K562 (cell line): ENCODE measurements at regions not wholly inside any gene's neighbourhood (a gene's known extent, or its start where the extent isn't known, plus 50 kb on each side); places are given as distances from the start of the nearest gene placed in this dataset.

Experiments used
- CEBPG ChIP-seq, 3 experiments: fragments of 200-800 bp in 1 of 3; sonication (Bioruptor generic) in 1 of 3; sonication (generic) in 1 of 3; formaldehyde crosslinking in 1 of 3; IDR thresholded peaks in 2 of 3; conservative IDR thresholded peaks in 1 of 3; 2 replicates each; pipeline versions ENCODE4 v1.6.1 to v1.8.0; 2016 to 2022; ENCODE audit warnings: missing compliant biosample characterization in 2 of 3, missing genetic modification characterization in 2 of 3, mild to moderate bottlenecking in 1 of 3, missing genetic modification reagents in 1 of 3
- CEBPZ ChIP-seq: fragments of 150-350 bp; IDR thresholded peaks from 2 replicates; pipeline ENCODE4 v1.6.1; 2014; ENCODE audit warnings: low read depth, mild to moderate bottlenecking, low read length, borderline replicate concordance
- DIDO1 ChIP-seq: fragments of 450-650 bp; IDR thresholded peaks from 2 replicates; pipeline ENCODE4 v1.6.1; 2016; ENCODE audit warnings: low read depth, missing biosample characterization, missing genetic modification characterization
- HDAC2 ChIP-seq: fragments of 450-650 bp; IDR thresholded peaks from 2 replicates; pipeline ENCODE4 v1.6.1; 2016; ENCODE audit warnings: mild to moderate bottlenecking
- MAFG ChIP-seq: fragments of 450-650 bp; conservative IDR thresholded peaks from 2 replicates; pipeline ENCODE4 v1.6.1; 2016; ENCODE audit warnings: missing genetic modification characterization, missing compliant biosample characterization
- SETDB1 ChIP-seq: IDR thresholded peaks from one replicate; pipeline ENCODE4 v1.6.1; 2012; ENCODE audit warnings: low read length, control low read depth, inconsistent platforms
- ZNF764 ChIP-seq: fragments of 250-450 bp; sonication (Bioruptor Pico); IDR thresholded peaks from 2 replicates; pipeline ENCODE4 v1.4.0; 2020; ENCODE audit warnings: low read depth, mild to moderate bottlenecking, moderate library complexity
- TF ChIP-seq, protein P1 (sequence below), 2 experiments: fragments of 200-800 bp in 1 of 2; sonication (Bioruptor generic) in 1 of 2; sonication (generic) in 1 of 2; formaldehyde crosslinking in 1 of 2; IDR thresholded peaks in 1 of 2; conservative IDR thresholded peaks in 1 of 2; 2 replicates each; pipeline versions ENCODE4 v1.5.0 to v1.6.1; 2016 to 2020; ENCODE audit warnings: missing compliant biosample characterization in 1 of 2, missing genetic modification characterization in 1 of 2, missing genetic modification reagents in 1 of 2
- TF ChIP-seq, protein P2 (sequence below): fragments of 450-650 bp; IDR thresholded peaks from 2 replicates; pipeline ENCODE4 v1.6.1; 2016; ENCODE audit warnings: missing biosample characterization, missing genetic modification characterization
- TF ChIP-seq, protein P3 (sequence below), 2 experiments: IDR thresholded peaks in 1 of 2; conservative IDR thresholded peaks in 1 of 2; 2 replicates each; pipeline ENCODE4 v1.6.1; 2016; ENCODE audit warnings: low read depth in 2 of 2, mild to moderate bottlenecking in 1 of 2, missing compliant biosample characterization in 1 of 2, missing genetic modification characterization in 1 of 2, moderate library complexity in 1 of 2
- TF ChIP-seq, protein P4 (sequence below): fragments of 250-450 bp; sonication (Bioruptor Pico); IDR thresholded peaks from 2 replicates; pipeline ENCODE4 v1.4.0; 2020; ENCODE audit warnings: mild to moderate bottlenecking, moderate library complexity
- TF ChIP-seq, protein P5 (sequence below): sonication (generic); formaldehyde crosslinking; IDR thresholded peaks from 2 replicates; pipeline ENCODE4 v1.8.1; 2023; ENCODE audit warnings: mild to moderate bottlenecking, missing genetic modification reagents

DNA sequence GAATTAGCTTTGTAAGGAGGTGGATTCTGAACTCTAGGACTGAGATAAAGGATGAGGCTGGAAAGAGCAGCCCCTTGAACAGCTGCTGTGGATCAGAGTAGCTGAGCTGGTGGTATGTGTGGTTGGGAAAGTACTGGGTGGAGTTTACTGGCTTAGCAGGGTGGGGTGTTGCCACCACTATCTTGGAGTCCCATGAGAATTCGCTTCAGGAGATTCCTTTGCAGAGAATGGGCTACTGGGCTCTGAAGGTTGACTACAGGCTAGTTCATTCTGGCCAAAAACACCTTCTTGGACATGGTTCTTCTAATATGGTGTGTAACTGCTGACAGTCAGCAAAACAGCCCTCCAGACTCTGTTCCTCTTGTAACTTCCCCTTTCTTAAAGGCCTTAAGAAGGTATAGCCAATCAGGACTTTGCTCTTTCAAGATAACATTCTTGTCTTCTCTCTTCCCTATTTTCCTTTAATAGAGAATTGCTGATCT, 52.7 kb downstream of the TET3 start (continued):
- TF ChIP-seq, protein P1, sequence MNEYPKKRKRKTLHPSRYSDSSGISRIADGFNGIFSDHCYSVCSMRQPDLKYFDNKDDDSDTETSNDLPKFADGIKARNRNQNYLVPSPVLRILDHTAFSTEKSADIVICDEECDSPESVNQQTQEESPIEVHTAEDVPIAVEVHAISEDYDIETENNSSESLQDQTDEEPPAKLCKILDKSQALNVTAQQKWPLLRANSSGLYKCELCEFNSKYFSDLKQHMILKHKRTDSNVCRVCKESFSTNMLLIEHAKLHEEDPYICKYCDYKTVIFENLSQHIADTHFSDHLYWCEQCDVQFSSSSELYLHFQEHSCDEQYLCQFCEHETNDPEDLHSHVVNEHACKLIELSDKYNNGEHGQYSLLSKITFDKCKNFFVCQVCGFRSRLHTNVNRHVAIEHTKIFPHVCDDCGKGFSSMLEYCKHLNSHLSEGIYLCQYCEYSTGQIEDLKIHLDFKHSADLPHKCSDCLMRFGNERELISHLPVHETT (CRISPR knock-in tag; conservative IDR thresholded peaks at IDR 0.05 in 1 of 2, IDR thresholded peaks at IDR 0.05 in 1 of 2), result no peak
- TF ChIP-seq HDAC2, result no peak
- TF ChIP-seq, protein P2, sequence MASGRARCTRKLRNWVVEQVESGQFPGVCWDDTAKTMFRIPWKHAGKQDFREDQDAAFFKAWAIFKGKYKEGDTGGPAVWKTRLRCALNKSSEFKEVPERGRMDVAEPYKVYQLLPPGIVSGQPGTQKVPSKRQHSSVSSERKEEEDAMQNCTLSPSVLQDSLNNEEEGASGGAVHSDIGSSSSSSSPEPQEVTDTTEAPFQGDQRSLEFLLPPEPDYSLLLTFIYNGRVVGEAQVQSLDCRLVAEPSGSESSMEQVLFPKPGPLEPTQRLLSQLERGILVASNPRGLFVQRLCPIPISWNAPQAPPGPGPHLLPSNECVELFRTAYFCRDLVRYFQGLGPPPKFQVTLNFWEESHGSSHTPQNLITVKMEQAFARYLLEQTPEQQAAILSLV (tag), result no peak
- TF ChIP-seq, protein P3, sequence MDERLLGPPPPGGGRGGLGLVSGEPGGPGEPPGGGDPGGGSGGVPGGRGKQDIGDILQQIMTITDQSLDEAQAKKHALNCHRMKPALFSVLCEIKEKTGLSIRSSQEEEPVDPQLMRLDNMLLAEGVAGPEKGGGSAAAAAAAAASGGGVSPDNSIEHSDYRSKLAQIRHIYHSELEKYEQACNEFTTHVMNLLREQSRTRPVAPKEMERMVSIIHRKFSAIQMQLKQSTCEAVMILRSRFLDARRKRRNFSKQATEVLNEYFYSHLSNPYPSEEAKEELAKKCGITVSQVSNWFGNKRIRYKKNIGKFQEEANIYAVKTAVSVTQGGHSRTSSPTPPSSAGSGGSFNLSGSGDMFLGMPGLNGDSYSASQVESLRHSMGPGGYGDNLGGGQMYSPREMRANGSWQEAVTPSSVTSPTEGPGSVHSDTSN (CRISPR knock-in tag; IDR thresholded peaks at IDR 0.05; ENCODE audit: low read depth), result no peak
- TF ChIP-seq, protein P3 (tag; conservative IDR thresholded peaks at IDR 0.05; ENCODE audit: low read depth), result no peak
- TF ChIP-seq MAFG (tag), result peak; percentile 86
- no peak for TF ChIP-seq ZNF764 (CRISPR knock-in tag)
- TF ChIP-seq, protein P4, sequence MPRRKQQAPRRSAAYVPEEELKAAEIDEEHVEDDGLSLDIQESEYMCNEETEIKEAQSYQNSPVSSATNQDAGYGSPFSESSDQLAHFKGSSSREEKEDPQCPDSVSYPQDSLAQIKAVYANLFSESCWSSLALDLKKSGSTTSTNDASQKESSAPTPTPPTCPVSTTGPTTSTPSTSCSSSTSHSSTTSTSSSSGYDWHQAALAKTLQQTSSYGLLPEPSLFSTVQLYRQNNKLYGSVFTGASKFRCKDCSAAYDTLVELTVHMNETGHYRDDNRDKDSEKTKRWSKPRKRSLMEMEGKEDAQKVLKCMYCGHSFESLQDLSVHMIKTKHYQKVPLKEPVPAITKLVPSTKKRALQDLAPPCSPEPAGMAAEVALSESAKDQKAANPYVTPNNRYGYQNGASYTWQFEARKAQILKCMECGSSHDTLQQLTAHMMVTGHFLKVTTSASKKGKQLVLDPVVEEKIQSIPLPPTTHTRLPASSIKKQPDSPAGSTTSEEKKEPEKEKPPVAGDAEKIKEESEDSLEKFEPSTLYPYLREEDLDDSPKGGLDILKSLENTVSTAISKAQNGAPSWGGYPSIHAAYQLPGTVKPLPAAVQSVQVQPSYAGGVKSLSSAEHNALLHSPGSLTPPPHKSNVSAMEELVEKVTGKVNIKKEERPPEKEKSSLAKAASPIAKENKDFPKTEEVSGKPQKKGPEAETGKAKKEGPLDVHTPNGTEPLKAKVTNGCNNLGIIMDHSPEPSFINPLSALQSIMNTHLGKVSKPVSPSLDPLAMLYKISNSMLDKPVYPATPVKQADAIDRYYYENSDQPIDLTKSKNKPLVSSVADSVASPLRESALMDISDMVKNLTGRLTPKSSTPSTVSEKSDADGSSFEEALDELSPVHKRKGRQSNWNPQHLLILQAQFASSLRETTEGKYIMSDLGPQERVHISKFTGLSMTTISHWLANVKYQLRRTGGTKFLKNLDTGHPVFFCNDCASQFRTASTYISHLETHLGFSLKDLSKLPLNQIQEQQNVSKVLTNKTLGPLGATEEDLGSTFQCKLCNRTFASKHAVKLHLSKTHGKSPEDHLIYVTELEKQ (CRISPR knock-in tag), result no peak
- TF ChIP-seq SETDB1, result no peak
- TF ChIP-seq CEBPG (CRISPR knock-in tag; IDR thresholded peaks at IDR 0.05), result no peak
- no peak for TF ChIP-seq CEBPG (tag; conservative IDR thresholded peaks at IDR 0.05 in 1 of 2, IDR thresholded peaks at IDR 0.05 in 1 of 2)
- no peak for TF ChIP-seq DIDO1 (tag)
- TF ChIP-seq, protein P5, sequence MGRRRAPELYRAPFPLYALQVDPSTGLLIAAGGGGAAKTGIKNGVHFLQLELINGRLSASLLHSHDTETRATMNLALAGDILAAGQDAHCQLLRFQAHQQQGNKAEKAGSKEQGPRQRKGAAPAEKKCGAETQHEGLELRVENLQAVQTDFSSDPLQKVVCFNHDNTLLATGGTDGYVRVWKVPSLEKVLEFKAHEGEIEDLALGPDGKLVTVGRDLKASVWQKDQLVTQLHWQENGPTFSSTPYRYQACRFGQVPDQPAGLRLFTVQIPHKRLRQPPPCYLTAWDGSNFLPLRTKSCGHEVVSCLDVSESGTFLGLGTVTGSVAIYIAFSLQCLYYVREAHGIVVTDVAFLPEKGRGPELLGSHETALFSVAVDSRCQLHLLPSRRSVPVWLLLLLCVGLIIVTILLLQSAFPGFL, result peak; percentile 46; the same call in 1 of the 2 replicates
- no peak for TF ChIP-seq CEBPZ
